ENCODE measurements at regions not wholly inside any gene's neighbourhood (a gene's known extent, or its start where the extent isn't known, plus 50 kb on each side); places are given as distances from the start of the nearest gene placed in this dataset.

DNA sequence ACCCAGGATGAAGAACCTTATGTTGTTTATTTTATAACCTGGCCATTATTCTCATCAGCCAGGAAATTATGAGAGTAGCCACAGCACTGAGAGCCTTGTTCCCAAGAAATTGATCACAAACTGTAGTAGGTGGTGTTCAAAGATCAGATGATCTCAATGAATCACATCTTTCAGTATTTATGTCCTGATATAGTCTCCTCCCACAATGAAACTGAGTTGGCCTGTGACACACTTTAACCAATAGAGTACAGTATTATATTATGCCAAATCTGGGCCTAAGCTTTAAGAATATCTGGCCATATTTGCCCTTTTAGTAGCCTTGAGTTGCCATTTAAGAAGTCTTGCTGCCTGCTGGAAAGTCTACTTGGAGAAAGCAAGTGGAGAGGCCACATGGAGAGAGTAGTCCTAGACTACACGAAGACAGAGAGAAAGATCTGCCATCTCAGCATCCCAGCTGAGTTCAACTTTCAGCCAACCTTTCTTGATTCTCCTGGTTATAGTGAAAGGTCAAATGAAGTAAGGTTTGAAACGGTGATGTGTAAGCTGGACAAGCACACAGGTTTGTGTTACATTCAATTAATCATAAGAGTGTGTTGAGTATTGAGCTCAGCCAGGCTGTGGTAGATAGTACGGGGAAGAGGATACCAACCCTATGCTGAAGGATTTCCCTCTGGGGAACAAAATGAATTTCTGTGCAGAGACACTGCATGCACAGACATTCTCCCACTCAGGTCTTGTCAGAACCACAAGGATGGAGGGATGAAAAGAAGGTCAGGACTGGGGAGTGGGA, 561.8 kb downstream of the SOX6 start:
- H3K79me2 ChIP-seq (ENCODE audit: insufficient read depth, low read length) = no peaks in the 10 kb centered on the region
- TF ChIP-seq, protein P1, sequence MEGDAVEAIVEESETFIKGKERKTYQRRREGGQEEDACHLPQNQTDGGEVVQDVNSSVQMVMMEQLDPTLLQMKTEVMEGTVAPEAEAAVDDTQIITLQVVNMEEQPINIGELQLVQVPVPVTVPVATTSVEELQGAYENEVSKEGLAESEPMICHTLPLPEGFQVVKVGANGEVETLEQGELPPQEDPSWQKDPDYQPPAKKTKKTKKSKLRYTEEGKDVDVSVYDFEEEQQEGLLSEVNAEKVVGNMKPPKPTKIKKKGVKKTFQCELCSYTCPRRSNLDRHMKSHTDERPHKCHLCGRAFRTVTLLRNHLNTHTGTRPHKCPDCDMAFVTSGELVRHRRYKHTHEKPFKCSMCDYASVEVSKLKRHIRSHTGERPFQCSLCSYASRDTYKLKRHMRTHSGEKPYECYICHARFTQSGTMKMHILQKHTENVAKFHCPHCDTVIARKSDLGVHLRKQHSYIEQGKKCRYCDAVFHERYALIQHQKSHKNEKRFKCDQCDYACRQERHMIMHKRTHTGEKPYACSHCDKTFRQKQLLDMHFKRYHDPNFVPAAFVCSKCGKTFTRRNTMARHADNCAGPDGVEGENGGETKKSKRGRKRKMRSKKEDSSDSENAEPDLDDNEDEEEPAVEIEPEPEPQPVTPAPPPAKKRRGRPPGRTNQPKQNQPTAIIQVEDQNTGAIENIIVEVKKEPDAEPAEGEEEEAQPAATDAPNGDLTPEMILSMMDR (IDR thresholded peaks at IDR 0.05; ENCODE audit: borderline replicate concordance, extremely low read depth, low read length, poor library complexity, severe bottlenecking) = no peak
- no peak for TF ChIP-seq EZH2 (IDR thresholded peaks at IDR 0.05; ENCODE audit: borderline replicate concordance, low read depth, low read length, severe bottlenecking)
- no peak overlapping the region for H3K4me2 ChIP-seq (ENCODE audit: insufficient read depth, low read length)
- no peak overlapping the region for H3K4me3 ChIP-seq (ENCODE audit: low read depth in 1 of 2, low read length in 2 of 2)
- ATAC-seq (ENCODE audit: insufficient read depth, low read depth) (no peak), DNase-seq (no peak)
- H3K9me3 ChIP-seq (ENCODE audit: insufficient read depth, low read length, severe bottlenecking) = no peaks in the 10 kb centered on the region
- no peaks in the 10 kb centered on the region for H3K36me3 ChIP-seq (ENCODE audit: insufficient read depth, low read length)
- H2AFZ ChIP-seq (ENCODE audit: low read depth, low read length) = no peak overlapping the region
- no peaks in the 10 kb centered on the region for H3K4me1 ChIP-seq (ENCODE audit: insufficient read depth, low read length)
- H3K9ac ChIP-seq (ENCODE audit: low read depth, low read length) = no peak overlapping the region
- H3K27me3 ChIP-seq (ENCODE audit: insufficient read depth, low read length, poor library complexity) = no peaks in the 10 kb centered on the region
- no peaks in the 10 kb centered on the region for H4K20me1 ChIP-seq (ENCODE audit: insufficient read depth, low read length)
- H3K27ac ChIP-seq (ENCODE audit: low read length) = no peak overlapping the region

DNA sequence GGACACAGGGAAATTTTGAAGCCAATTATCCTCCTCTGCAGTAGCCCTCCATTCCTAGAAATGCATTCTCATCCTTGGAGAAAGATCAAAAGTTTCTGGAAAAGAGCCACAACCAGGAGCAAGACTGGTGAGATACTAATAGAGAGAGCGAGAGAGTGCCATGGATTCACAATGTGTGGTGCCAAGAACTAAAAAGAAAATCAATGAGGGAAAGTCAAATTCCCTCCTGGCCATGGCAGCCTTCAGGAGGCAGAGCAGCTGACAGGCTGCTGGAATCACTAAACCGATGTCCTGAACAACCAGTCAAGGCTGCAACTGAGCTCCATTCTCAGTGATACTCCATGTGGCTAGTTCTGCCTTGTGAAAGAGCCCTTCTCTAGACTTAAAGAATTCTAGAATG, 561.0 kb downstream of the SOX6 start:
- Histone ChIP-seq H3K9ac (ENCODE audit: low read depth, low read length) (no peak overlapping the region), H3K36me3 (ENCODE audit: insufficient read depth, low read length) (no peaks in the 10 kb centered on the region), H2AFZ (ENCODE audit: low read depth, low read length) (no peak overlapping the region), H3K4me2 (ENCODE audit: insufficient read depth, low read length) (no peak overlapping the region), H3K4me1 (ENCODE audit: insufficient read depth, low read length) (no peaks in the 10 kb centered on the region), H3K27ac (ENCODE audit: low read length) (no peak overlapping the region), H3K79me2 (ENCODE audit: insufficient read depth, low read length) (no peaks in the 10 kb centered on the region), H4K20me1 (ENCODE audit: insufficient read depth, low read length) (no peaks in the 10 kb centered on the region), H3K4me3 (ENCODE audit: low read depth in 1 of 2, low read length in 2 of 2) (no peak overlapping the region), H3K27me3 (ENCODE audit: insufficient read depth, low read length, poor library complexity) (no peaks in the 10 kb centered on the region), H3K9me3 (ENCODE audit: insufficient read depth, low read length, severe bottlenecking) (no peaks in the 10 kb centered on the region)
- no peak for TF ChIP-seq EZH2 (IDR thresholded peaks at IDR 0.05; ENCODE audit: borderline replicate concordance, low read depth, low read length, severe bottlenecking)
- TF ChIP-seq, protein P1 (IDR thresholded peaks at IDR 0.05; ENCODE audit: borderline replicate concordance, extremely low read depth, low read length, poor library complexity, severe bottlenecking) = no peak
- no peak for DNase-seq
- no peak for ATAC-seq (ENCODE audit: insufficient read depth, low read depth)

DNA sequence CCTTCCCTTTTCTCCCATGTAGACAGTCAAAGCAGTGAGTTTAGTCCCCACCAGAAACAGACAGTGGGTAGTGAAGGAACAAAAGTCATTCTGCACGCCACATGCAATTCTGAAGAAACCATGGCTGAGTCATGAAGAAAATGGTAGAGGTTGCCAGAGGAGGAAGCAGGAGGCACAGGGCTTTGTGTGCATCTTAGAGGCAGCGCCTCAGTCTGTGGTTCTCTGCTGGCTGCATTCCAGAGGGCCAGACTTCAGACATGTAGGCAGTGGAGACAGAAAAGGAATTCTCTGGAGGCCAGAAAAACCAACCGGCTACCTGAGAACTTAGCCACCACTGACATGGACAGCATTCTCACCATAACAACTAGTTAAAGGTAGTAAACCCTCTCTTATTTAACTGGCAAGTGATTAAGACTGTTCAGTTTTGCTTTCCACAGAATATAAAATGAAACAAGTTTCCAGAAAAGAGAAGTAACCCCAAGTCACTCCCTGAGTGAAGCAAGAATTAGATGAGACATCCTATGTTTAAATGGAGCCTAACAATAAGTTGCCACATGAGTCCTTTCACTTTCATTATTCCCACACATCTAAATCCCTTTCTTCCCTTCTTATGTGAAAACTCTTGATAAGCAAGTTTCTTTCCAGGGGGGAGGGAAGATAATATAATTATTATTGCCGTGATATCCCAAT, 556.1 kb downstream of the SOX6 start:
- Histone ChIP-seq H3K36me3 (ENCODE audit: insufficient read depth, low read length) (no peaks in the 10 kb centered on the region), H3K27me3 (ENCODE audit: insufficient read depth, low read length, poor library complexity) (no peaks in the 10 kb centered on the region), H3K9ac (ENCODE audit: low read depth, low read length) (no peak overlapping the region), H4K20me1 (ENCODE audit: insufficient read depth, low read length) (no peaks in the 10 kb centered on the region), H2AFZ (ENCODE audit: low read depth, low read length) (no peak overlapping the region), H3K9me3 (ENCODE audit: insufficient read depth, low read length, severe bottlenecking) (no peaks in the 10 kb centered on the region), H3K4me1 (ENCODE audit: insufficient read depth, low read length) (no peaks in the 10 kb centered on the region), H3K27ac (ENCODE audit: low read length) (no peak overlapping the region), H3K4me3 (ENCODE audit: low read depth in 1 of 2, low read length in 2 of 2) (no peak overlapping the region), H3K79me2 (ENCODE audit: insufficient read depth, low read length) (no peaks in the 10 kb centered on the region), H3K4me2 (ENCODE audit: insufficient read depth, low read length) (no peak overlapping the region)
- no peak for ATAC-seq (ENCODE audit: insufficient read depth, low read depth)
- DNase-seq = no peak
- TF ChIP-seq, protein P1 (IDR thresholded peaks at IDR 0.05; ENCODE audit: borderline replicate concordance, extremely low read depth, low read length, poor library complexity, severe bottlenecking) = no peak
- TF ChIP-seq EZH2 (IDR thresholded peaks at IDR 0.05; ENCODE audit: borderline replicate concordance, low read depth, low read length, severe bottlenecking) = no peak
